ENCODE measurements at regions not wholly inside any gene's neighbourhood (a gene's known extent, or its start where the extent isn't known, plus 50 kb on each side); places are given as distances from the start of the nearest gene placed in this dataset.

DNA sequence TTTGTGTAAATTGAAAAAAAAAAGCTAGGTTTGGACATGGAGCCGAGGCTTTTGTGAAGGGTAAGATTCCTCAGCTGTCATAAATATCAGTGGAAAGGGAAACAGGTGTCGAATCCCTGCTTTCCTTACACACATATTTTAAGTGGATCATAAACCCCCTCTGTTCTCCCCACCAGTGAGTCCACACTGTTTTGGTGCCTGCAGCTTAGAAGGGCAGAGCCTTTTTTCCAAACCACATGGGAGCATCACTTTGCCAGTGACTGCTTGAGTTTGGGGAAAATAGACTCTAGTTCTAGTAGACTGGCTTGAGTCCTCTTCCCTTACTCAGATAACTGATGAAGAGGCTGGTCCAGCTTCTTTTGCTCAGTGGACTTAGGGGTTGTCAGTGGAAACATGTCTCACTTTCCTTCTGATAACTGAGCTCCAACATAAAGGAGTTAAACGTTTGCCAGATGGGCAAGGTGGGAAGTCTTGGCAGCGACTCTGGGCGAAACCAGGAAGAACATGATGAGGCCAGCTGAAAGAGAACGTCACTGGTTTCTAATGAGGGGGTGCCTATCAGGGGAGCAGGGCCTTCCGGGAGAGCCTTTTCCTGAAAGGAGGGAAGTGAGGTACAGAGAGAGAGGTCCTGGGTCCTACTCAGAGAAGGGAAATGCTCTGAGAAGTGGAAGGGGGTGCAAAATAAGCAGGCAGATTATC is 168.1 kb upstream of the PARP11 start:
- no peak overlapping the region for H3K4me3 ChIP-seq (ENCODE audit: low read depth, low read length)
- TF ChIP-seq, protein P1, sequence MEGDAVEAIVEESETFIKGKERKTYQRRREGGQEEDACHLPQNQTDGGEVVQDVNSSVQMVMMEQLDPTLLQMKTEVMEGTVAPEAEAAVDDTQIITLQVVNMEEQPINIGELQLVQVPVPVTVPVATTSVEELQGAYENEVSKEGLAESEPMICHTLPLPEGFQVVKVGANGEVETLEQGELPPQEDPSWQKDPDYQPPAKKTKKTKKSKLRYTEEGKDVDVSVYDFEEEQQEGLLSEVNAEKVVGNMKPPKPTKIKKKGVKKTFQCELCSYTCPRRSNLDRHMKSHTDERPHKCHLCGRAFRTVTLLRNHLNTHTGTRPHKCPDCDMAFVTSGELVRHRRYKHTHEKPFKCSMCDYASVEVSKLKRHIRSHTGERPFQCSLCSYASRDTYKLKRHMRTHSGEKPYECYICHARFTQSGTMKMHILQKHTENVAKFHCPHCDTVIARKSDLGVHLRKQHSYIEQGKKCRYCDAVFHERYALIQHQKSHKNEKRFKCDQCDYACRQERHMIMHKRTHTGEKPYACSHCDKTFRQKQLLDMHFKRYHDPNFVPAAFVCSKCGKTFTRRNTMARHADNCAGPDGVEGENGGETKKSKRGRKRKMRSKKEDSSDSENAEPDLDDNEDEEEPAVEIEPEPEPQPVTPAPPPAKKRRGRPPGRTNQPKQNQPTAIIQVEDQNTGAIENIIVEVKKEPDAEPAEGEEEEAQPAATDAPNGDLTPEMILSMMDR (IDR thresholded peaks at IDR 0.05; ENCODE audit: insufficient read depth, low read length) = no peak
- no peak for DNase-seq (ENCODE audit: low read depth)

- DNase-seq (ENCODE audit: low read depth) = no peak
- TF ChIP-seq, protein P1 (IDR thresholded peaks at IDR 0.05; ENCODE audit: insufficient read depth, low read length) = no peak
- no peak overlapping the region for H3K4me3 ChIP-seq (ENCODE audit: low read depth, low read length)
These were observed 166.7 kb upstream of the PARP11 start for GRCh38 chr12:4039931-4040330.

- TF ChIP-seq, protein P1 (IDR thresholded peaks at IDR 0.05; ENCODE audit: insufficient read depth, low read length) = peak; percentile 77
- peak; percentile 70 for DNase-seq (ENCODE audit: low read depth)
- H3K4me3 ChIP-seq (ENCODE audit: low read depth, low read length) = no peak overlapping the region
These were observed 164.6 kb upstream of the PARP11 start for GRCh38 chr12:4037747-4038312.

GRCh38 chr12:4036671-4037271 is 163.6 kb upstream of the PARP11 start:
- TF ChIP-seq, protein P1 (IDR thresholded peaks at IDR 0.05; ENCODE audit: insufficient read depth, low read length) = no peak
- H3K4me3 ChIP-seq (ENCODE audit: low read depth, low read length) = no peak overlapping the region
- DNase-seq (ENCODE audit: low read depth) = no peak

GRCh38 chr12:4034921-4035320 is 161.7 kb upstream of the PARP11 start:
- TF ChIP-seq, protein P1 (IDR thresholded peaks at IDR 0.05; ENCODE audit: insufficient read depth, low read length) = no peak

DNA sequence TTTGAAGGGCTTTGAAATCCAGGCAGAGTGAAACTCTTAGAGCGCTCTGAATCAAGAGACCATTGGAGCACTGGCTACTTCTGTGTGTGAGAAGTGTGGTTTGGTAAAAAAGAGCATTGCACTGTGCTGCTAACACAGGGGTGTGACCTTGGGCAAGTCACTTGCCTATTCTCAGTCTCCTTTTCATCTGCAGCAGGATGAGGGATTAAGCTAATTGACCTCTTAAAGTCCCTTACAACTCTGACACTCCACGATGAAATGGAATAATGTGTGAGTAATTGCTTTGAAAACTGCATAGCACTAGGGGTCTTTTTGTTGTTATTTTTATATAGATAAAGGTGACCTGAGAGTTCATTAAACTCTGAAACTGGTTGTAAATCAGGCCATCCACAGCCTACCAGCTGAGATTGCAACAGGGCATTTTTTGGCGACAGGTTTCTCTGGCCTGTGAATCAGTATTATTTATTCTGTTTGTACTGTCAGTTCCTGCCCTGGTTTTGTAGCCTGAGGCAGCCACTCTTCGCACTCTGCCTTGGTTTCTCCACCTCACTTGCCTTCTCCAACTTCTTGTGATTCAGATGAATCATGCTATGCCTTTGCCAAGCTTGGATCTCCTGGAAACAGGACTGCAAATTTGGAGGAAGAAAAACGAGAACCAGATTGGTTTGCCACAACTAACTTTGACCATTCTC is 159.9 kb upstream of the PARP11 start:
- DNase-seq (ENCODE audit: low read depth) = peak; percentile 64
- H3K4me3 ChIP-seq (ENCODE audit: low read depth, low read length) = no peak overlapping the region
- TF ChIP-seq, protein P1 (IDR thresholded peaks at IDR 0.05; ENCODE audit: insufficient read depth, low read length) = no peak

More at GRCh38 chr12:4034921-4035320, 161.7 kb upstream of the PARP11 start:
- no peak for DNase-seq (ENCODE audit: low read depth)
- no peak overlapping the region for H3K4me3 ChIP-seq (ENCODE audit: low read depth, low read length)

Data from fibroblast of the aortic adventitia (primary cell).